Hematopoietic multipotent progenitor cell (in vitro differentiated cells): ENCODE measurements at regions not wholly inside any gene's neighbourhood (a gene's known extent, or its start where the extent isn't known, plus 50 kb on each side); places are given as distances from the start of the nearest gene placed in this dataset.
"Not testable (repeated sequence)": the region's sequence is repeated elsewhere in the genome, so short reads cannot be mapped to it uniquely, and the experiment has no call there.

Source experiments
- DNase-seq, 3 donors: peaks; one replicate each; pipeline ENCODE4 v3.0.0-alpha.2; 2011 to 2015; ENCODE audit warnings: low read depth in 2 of 3, low spot score in 2 of 3

DNA sequence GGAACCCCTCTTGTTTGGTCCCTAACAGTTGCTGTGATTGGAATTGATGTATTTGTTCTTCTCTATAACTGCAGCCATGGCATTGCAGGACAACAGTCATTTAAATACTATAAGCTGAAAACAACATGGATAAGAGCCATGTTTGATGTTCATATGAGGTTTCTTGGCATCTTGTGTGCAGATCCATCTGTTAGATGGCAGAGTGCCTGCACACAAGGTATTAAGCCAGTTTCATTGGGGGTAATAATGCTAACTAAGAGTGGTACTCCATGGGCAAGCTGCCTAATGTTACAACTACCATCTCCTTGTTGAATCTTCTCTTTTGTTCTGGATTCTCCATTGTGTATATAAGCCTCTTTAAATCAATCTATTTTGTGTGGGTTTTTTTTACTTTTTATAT lies 206.0 kb upstream of the CHORDC1 start:
- DNase-seq, result no peak

- no peak for DNase-seq
Measured at GRCh38 chr11:90426442-90426841, 203.6 kb upstream of the CHORDC1 start.

DNA sequence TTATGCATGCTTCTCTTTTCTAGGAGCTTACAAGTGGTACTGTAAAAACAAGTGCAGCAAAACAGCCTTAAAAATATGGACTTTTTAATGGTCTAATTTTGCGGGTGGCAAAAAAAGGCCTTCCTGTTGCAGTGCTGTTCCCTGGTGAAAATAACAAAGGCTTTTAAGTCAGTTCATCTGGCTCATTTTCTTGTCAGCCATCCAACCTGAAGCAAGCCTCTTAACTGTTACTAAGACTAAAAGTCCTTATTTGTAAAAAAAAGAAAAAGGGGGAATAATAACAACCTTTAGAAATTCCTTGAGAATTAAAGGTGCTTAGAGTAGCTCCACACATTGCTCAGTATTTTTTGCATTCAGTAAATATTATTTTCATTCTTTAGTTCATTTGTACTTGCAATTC lies 200.5 kb upstream of the CHORDC1 start:
- DNase-seq, result no peak

DNA sequence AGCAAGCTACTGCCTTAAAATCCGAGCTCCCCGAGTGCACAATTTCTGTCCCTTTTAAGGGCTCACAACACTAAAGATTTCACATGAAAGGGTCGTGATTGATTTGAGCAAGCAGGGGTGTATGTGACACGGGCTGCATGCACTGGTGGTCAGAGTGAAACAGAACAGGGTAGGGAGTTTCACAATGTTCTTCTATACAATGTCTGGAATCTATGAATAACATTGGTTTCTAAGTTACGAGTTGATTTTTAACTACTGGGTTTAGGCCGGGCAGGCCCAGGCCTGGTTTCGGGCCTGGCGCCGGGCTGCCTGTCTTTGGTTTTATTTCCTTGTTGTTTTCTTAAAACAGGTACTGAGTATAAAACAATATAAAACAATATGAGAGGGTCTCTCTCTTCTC lies 199.9 kb upstream of the CHORDC1 start:
- DNase-seq, result not testable (repeated sequence)

DNA sequence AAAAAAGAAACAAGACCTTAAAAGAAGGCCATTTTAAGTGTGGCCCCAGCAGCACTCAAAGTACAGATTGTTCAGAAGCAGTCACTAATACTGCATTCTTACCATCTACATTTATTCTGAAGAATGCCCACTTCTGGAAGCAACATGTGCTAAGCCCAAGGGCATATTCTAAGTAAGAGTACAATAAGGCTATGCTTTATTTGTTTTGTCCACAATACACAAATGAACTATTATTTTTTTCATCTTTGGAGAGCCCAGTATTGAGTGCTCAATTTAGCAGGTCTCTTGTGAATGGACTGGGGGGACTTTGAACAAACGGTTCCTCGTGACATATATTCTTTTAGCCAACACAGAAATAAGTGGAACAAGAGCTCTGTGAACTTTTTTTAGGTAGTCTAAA lies 191.4 kb upstream of the CHORDC1 start:
- DNase-seq, result no peak

DNA sequence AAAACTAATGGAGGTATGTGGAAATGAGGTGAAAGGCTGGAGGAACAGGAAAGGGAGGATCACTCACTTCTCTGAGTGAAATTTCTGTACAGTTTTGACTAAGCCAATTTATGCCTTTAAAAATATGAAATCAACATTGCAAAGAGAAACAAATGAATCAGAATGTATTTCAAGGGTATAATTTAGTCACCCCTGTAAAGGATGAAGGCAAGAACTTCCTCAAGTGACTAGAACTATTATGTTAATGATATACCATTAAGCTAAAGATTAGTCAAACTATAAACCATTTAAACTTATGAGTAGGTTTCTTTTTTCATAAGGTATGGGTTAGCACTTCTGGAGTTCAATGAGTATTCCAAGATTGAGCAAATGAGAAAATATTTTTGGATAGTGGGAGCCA lies 184.5 kb upstream of the CHORDC1 start:
- DNase-seq, result no peak

- no peak for DNase-seq
Measured at GRCh38 chr11:90392692-90393091, 169.8 kb upstream of the CHORDC1 start.

- DNase-seq, result no peak
Measured at GRCh38 chr11:90391756-90392155, 168.9 kb upstream of the CHORDC1 start.

DNA sequence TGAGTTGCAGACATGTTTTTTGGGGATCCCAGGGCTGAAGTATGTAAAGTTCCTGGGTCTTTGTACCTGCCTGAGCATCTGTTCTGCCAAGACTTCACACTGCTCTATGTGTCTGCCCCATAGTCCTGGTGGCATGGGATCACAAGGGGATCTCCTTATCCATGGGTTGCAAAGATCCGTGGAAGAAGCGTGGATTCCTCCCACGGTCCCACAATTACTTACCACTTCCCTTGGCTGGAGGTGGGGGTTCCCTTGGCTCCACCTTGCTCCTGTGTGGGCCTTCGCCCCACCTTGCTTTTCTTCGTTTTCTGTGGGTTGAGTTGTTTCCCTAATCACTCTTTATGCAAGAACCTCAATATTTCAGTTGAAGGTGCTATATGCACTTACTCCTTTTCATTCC lies 157.4 kb upstream of the CHORDC1 start:
- DNase-seq, result no peak

DNA sequence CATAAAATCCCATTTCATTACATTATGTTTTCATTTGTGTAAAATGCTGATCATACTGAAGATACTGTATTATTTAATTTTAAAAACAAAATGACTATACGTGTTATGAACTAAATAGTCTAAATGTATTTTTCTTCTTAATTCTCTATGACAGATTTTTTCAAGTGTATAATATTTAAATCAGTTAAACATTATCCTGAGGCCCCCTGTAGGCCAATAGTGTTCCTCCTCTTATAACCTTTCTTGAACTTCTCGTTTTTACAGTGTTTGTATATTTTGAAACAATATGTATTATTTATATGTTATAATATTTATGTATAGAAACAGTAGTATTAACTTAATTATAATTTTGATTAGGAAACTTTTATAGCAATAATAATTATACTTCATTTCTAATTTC lies 151.1 kb upstream of the CHORDC1 start:
- DNase-seq, result no peak

- DNase-seq, result no peak
Measured at GRCh38 chr11:90364527-90364926, 141.7 kb upstream of the CHORDC1 start.

DNA sequence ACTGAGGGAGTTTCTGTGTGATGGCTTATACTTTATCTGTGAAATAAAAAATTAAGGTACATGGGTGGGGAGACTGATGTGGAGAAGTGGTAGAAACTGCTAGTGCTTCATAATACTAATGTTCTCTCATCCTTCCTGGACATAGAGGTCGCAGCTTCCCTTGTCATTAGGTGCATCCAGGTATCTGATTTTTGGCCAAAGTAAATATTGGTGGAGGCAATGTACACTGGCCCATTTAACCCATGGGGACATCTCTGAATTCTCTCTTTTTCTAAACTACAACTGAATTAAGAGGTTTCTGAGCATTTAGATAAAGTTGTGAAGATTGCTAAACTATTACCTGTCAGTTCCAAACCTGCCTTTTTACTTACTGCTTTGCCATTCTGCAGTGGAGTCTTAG lies 140.9 kb upstream of the CHORDC1 start:
- DNase-seq, result no peak

- no peak for DNase-seq
Measured at GRCh38 chr11:90355200-90355599, 132.4 kb upstream of the CHORDC1 start.

GRCh38 chr11:90349731-90350130 lies 126.9 kb upstream of the CHORDC1 start:
- no peak for DNase-seq

DNA sequence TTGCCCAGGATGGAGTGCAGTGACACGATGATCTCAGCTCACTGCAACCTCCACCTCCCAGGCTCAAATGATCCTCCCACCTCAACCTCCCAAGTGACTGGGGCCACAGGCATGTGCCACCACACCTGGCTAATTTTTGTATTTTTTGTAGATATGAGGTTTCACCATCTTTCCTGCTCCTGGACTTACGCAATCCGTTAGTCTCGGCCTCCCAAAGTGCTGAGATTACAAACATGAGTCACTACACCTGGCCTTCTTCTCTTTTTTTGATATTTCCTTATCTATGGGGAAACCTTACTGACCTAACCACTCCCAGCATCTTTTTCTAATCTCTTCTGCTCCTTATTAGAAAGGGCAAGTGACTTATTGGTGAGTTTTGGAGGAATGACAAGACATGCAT lies 121.7 kb upstream of the CHORDC1 start:
- no peak for DNase-seq

- DNase-seq, result no peak
Measured at GRCh38 chr11:90343673-90344072, 120.8 kb upstream of the CHORDC1 start.

DNA sequence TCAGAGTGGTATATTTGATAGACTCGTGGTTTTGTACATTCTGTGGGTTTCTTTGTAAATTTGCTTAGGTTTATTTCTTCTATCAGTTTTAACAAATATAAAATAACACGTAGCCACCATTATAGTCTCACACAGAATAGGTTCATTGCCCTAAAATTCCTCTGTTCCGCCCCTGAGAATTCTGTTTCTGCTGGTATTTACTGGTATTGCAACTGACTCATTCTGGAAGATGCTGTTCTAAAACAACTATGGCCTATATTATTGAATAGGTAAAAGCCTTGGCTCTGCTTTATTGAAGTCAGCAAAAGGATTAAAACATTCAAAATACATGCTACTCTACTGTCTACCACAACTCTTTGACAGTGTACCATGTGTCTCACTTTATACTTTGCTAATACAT lies 119.1 kb upstream of the CHORDC1 start:
- no peak for DNase-seq

DNA sequence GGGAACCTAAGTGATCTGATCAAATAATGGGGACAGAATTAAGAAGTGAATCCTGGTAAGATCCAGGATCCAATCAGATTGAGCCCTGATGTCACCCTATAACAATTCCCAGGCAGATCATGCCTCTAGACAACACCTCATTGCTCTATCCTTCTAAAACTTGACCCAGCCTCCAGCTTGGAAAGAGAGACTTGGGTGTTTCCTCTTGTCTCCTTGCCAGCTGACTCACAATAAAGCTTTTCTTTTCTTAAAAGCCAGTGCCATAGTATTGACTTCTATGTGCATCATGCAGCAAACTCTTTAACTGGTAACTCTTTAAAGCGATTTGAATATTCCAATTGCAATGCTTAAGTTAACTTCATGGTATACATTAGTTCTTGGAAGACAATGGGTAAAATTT lies 109.6 kb upstream of the CHORDC1 start:
- no peak for DNase-seq

DNA sequence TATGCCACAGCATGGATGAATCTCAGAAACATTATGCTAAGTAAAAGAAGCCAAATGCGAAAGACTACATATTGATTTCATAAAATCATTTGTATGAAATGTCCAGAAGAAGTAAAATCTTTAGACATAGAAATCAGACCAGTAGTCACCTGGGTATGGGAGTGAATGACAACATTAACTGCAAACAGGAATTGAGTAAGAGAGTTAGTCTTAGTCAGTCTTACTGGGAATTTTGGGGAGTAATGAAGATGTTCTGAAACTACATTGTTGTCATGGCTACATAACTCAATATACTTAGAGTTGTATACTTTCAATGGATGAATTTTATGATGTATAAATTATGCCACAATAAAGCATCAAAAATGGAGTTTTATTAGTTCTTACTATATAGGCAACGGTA lies 107.8 kb upstream of the CHORDC1 start:
- no peak for DNase-seq

- no peak for DNase-seq
Measured at GRCh38 chr11:90329043-90329442, 106.2 kb upstream of the CHORDC1 start.

DNA sequence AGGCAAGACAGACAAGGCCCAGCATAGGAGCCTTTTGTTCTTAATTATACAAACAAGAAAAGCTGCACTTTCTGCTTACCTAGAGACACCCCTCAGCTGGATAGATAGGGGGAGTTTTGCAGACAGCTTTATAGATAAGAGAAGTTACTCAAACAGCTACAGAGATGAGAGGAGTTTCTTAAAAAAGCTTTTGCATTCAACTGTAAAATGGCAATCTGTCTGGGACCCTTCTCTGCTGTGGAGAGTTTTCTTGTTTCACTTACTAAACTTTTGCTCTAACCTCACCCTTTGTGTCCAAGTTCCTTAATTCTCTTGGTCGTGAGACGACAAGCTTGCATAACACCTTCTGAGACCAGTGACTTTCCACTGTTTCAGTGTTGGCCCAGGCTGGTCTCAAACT lies 103.8 kb upstream of the CHORDC1 start:
- DNase-seq, result no peak

GRCh38 chr11:90323289-90323688 lies 100.4 kb upstream of the CHORDC1 start:
- no peak for DNase-seq

DNA sequence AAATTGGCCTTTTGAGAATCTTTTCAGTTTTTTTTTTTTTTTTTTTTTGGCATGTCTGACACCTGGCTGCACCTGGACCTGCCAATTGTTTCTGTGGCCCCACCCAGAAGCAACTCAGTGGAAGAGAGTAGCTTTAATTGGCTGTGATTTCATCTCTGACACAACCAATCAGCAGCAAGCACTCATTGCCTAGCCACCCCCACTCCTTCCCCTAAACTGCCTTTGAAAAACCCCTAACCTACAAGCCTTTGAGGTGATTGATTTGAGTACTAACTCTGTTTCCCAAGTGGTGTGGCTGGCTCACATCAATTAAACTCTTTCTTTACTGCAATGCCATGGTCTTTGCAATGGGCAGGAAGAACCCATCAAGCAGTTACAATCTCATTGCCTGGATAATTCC lies 98.2 kb upstream of the CHORDC1 start:
- no peak for DNase-seq

DNA sequence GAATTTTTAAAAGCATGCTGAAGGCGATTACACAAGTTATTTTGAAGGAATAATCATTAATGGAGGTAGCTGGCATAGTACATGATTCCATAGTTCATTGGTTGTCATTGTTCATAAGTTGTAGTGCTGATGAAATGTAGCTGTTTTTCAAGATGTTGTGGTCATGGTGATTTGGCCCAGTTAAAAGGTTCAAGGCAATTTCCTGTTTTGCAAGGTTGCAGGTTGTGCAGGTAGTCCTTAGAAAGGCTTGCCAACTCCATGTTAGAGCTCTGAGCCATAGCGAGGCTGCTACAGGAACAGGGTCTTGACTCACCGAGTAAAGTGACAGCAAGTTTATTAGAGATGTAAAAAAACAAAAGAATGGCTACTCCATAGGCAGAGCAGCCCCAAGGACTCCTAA lies 95.8 kb upstream of the CHORDC1 start:
- no peak for DNase-seq
